Osteoblast (primary cell): ENCODE measurements at regions not wholly inside any gene's neighbourhood (a gene's known extent, or its start where the extent isn't known, plus 50 kb on each side); places are given as distances from the start of the nearest gene placed in this dataset.

Experiments used
- DNase-seq: peaks from one replicate; pipeline ENCODE4 v3.0.0; 2011; ENCODE audit warnings: low spot score, mixed read lengths; ENCODE audit not compliant: insufficient read length; ENCODE audit errors: missing footprints
- H2AFZ ChIP-seq: 2 replicates; pipeline ENCODE4 v1.6.0; 2011; ENCODE audit warnings: mild to moderate bottlenecking, low read length
- H3K27ac ChIP-seq: 2 replicates; pipeline ENCODE4 v1.5.1; 2011; ENCODE audit warnings: mild to moderate bottlenecking, low read depth, low read length, moderate library complexity
- H3K27me3 ChIP-seq: 2 replicates; pipeline ENCODE4 v1.6.0; 2012; ENCODE audit warnings: mild to moderate bottlenecking, control low read depth, inconsistent platforms, low read length, moderate library complexity; ENCODE audit not compliant: insufficient read depth
- H3K36me3 ChIP-seq: 2 replicates; pipeline ENCODE4 v1.5.1; 2011; ENCODE audit warnings: mild to moderate bottlenecking, low read length, control low read depth, moderate library complexity; ENCODE audit not compliant: insufficient read depth
- H3K4me1 ChIP-seq: 2 replicates; pipeline ENCODE4 v1.5.1; 2011; ENCODE audit warnings: mild to moderate bottlenecking, low read length, control low read depth, moderate library complexity; ENCODE audit not compliant: insufficient read depth
- H3K4me2 ChIP-seq: 2 replicates; pipeline ENCODE4 v1.6.0; 2011; ENCODE audit warnings: mild to moderate bottlenecking, low read length; ENCODE audit not compliant: insufficient read depth
- H3K4me3 ChIP-seq: fragments of 200-600 bp; sonication (generic); 3 replicates; pipeline ENCODE4 v1.5.1; 2012; ENCODE audit warnings: mild to moderate bottlenecking, low read length, inconsistent platforms; ENCODE audit not compliant: insufficient read depth
- H3K79me2 ChIP-seq: 2 replicates; pipeline ENCODE4 v1.6.0; 2012; ENCODE audit warnings: mild to moderate bottlenecking, low read length, control low read depth, inconsistent platforms; ENCODE audit not compliant: insufficient read depth
- H3K9me3 ChIP-seq: 2 replicates; pipeline ENCODE4 v1.5.1; 2011; ENCODE audit warnings: low read depth, low read length, control low read depth
- H4K20me1 ChIP-seq: 2 replicates; pipeline ENCODE4 v1.6.0; 2012; ENCODE audit warnings: mild to moderate bottlenecking, low read length, control low read depth; ENCODE audit not compliant: insufficient read depth
- TF ChIP-seq, protein P1 (sequence below): IDR thresholded peaks from 2 replicates; pipeline ENCODE4 v1.5.1; 2011; ENCODE audit warnings: mild to moderate bottlenecking, low read depth, low read length, moderate library complexity; ENCODE audit errors: extremely low read depth

DNA sequence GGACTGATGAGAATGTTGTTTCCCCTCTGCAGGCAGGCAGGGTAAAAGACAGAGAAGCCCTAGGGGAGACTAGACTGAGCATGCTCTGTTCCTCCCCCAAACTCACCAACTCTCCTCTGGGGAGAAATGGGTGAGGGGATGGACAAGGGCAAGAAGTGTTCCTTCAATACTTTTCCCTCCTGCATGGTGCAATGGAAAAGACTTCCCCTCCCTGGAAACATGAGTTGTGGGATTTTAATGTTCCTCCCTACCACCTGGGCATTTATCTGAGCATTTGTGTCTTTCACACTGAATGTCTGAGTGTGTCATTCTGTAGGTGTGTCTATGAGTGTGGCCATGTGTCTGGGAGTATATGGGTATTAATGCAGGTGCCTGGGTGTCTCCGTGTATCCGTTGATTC is 275.7 kb downstream of the C1orf94 start:
- Histone ChIP-seq H3K79me2 (no peaks in the 10 kb centered on the region), H3K9me3 (no peaks in the 10 kb centered on the region), H3K36me3 (no peaks in the 10 kb centered on the region), H2AFZ (no peak overlapping the region), H3K4me1 (no peaks in the 10 kb centered on the region), H3K27ac (no peak overlapping the region), H4K20me1 (no peaks in the 10 kb centered on the region), H3K4me3 (no peak overlapping the region), H3K27me3 (no peaks in the 10 kb centered on the region), H3K4me2 (no peak overlapping the region)
- TF ChIP-seq, protein P1, sequence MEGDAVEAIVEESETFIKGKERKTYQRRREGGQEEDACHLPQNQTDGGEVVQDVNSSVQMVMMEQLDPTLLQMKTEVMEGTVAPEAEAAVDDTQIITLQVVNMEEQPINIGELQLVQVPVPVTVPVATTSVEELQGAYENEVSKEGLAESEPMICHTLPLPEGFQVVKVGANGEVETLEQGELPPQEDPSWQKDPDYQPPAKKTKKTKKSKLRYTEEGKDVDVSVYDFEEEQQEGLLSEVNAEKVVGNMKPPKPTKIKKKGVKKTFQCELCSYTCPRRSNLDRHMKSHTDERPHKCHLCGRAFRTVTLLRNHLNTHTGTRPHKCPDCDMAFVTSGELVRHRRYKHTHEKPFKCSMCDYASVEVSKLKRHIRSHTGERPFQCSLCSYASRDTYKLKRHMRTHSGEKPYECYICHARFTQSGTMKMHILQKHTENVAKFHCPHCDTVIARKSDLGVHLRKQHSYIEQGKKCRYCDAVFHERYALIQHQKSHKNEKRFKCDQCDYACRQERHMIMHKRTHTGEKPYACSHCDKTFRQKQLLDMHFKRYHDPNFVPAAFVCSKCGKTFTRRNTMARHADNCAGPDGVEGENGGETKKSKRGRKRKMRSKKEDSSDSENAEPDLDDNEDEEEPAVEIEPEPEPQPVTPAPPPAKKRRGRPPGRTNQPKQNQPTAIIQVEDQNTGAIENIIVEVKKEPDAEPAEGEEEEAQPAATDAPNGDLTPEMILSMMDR = no peak
- DNase-seq = no peak

DNA sequence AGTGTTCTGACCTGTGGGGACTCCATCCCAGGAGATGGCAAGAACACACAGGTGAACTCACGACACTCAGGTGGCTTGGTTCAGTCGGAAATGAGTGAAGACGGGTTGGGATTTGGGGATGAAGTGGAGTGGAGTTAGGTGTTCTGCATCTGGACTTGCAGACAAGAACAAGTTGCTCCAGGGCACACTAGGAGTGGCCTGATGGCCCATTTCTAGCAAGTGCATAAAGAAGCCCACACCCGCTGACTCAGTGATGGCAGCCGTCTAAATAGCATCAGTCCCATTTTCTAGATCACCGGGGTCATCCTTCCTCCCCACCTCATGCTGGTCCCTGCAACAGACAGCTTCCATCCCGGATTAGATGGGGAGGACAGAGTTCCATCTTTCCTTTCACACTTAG is 278.4 kb downstream of the C1orf94 start:
- DNase-seq = no peak
- H3K9me3 ChIP-seq = peaks cover 2% of the 10 kb centered on the region
- H3K36me3 ChIP-seq = no peaks in the 10 kb centered on the region
- no peak overlapping the region for H2AFZ ChIP-seq
- no peak overlapping the region for H3K4me3 ChIP-seq
- H4K20me1 ChIP-seq = no peaks in the 10 kb centered on the region
- no peak overlapping the region for H3K4me2 ChIP-seq
- H3K4me1 ChIP-seq = no peaks in the 10 kb centered on the region
- H3K27me3 ChIP-seq = no peaks in the 10 kb centered on the region
- TF ChIP-seq, protein P1 = no peak
- H3K79me2 ChIP-seq = no peaks in the 10 kb centered on the region
- H3K27ac ChIP-seq = no peak overlapping the region

GRCh38 chr1:34460193-34460592 is 283.5 kb downstream of the C1orf94 start:
- Histone ChIP-seq H3K4me1 (no peaks in the 10 kb centered on the region), H3K4me2 (no peak overlapping the region), H4K20me1 (no peaks in the 10 kb centered on the region), H3K79me2 (no peaks in the 10 kb centered on the region), H3K9me3 (peaks cover 2% of the 10 kb centered on the region), H2AFZ (no peak overlapping the region), H3K4me3 (no peak overlapping the region), H3K27me3 (no peaks in the 10 kb centered on the region), H3K27ac (no peak overlapping the region), H3K36me3 (no peaks in the 10 kb centered on the region)
- TF ChIP-seq, protein P1 = no peak
- no peak for DNase-seq

GRCh38 chr1:34470401-34470800 is 284.4 kb upstream of the GJB5 start:
- TF ChIP-seq, protein P1 = no peak
- H4K20me1 ChIP-seq = no peaks in the 10 kb centered on the region
- no peaks in the 10 kb centered on the region for H3K27me3 ChIP-seq
- peaks cover 4% of the 10 kb centered on the region for H3K9me3 ChIP-seq
- H3K4me2 ChIP-seq = no peak overlapping the region
- no peak for DNase-seq
- no peak overlapping the region for H3K4me3 ChIP-seq
- H3K4me1 ChIP-seq = no peaks in the 10 kb centered on the region
- H2AFZ ChIP-seq = no peak overlapping the region
- H3K27ac ChIP-seq = no peak overlapping the region
- H3K79me2 ChIP-seq = no peaks in the 10 kb centered on the region
- H3K36me3 ChIP-seq = no peaks in the 10 kb centered on the region
